Panc1 (cell line): ENCODE measurements at regions not wholly inside any gene's neighbourhood (a gene's known extent, or its start where the extent isn't known, plus 50 kb on each side); places are given as distances from the start of the nearest gene placed in this dataset.

Experiments
- ATAC-seq: fragments of 200-7000 bp; cut with Tn5 transposase; 2 replicates; pipeline ENCODE4 v1.9.1; 2020; ENCODE audit warnings: mild to moderate bottlenecking, moderate library complexity
- BruUV-seq: library from RNA; stranded (reverse); fragments of 400-500 nt; replicated peaks from 2 replicates; lab custom pipeline; 2021; lab: Mats Ljungman, UMichigan
- CTCF ChIA-PET: fragments of 300-600 bp; sonication (Branson Sonifier 250); formaldehyde crosslinking; loops from one replicate; lab custom pipeline; 2022; ENCODE audit warnings: antibody characterized with exemption; lab: Charles Lee
- POLR2A ChIA-PET: fragments of 300-600 bp; sonication (Branson Sonifier 250); formaldehyde crosslinking; loops from one replicate; lab custom pipeline; 2022; ENCODE audit warnings: antibody characterized with exemption; lab: Charles Lee
- DNase-seq: peaks from one replicate; pipeline ENCODE4 v3.0.0-alpha.2; 2010; ENCODE audit warnings: low read depth, low spot score
- H3K27ac ChIP-seq: 2 replicates; pipeline ENCODE4 v1.5.1; 2011; ENCODE audit warnings: mild to moderate bottlenecking, low read length, inconsistent platforms
- H3K27me3 ChIP-seq: fragments of 200-500 bp; sonication (Bioruptor generic); 2 replicates; pipeline ENCODE4 v1.6.0; 2014; ENCODE audit warnings: low read length, inconsistent platforms; ENCODE audit not compliant: control insufficient read depth, insufficient read depth
- H3K36me3 ChIP-seq: fragments of 200-500 bp; sonication (Bioruptor generic); 2 replicates; pipeline ENCODE4 v1.5.1; 2014; ENCODE audit warnings: inconsistent platforms, mild to moderate bottlenecking, low read length, moderate library complexity; ENCODE audit not compliant: control insufficient read depth, insufficient read depth
- H3K4me1 ChIP-seq: 2 replicates; pipeline ENCODE4 v1.5.1; 2011; ENCODE audit warnings: inconsistent platforms, mild to moderate bottlenecking, low read length, moderate library complexity; ENCODE audit not compliant: control insufficient read depth, insufficient read depth
- H3K4me3 ChIP-seq, 2 experiments: 2 replicates each; pipeline ENCODE4 v1.5.1; 2011 to 2012; ENCODE audit warnings: low read depth in 2 of 2, low read length in 2 of 2, mild to moderate bottlenecking in 2 of 2, inconsistent platforms in 1 of 2, moderate library complexity in 1 of 2
- H3K9me3 ChIP-seq: fragments of 200-500 bp; sonication (Bioruptor generic); 2 replicates; pipeline ENCODE4 v1.5.1; 2014; ENCODE audit warnings: low read depth, mild to moderate bottlenecking, inconsistent platforms, low read length, moderate library complexity; ENCODE audit not compliant: control insufficient read depth, insufficient read depth
- POLR2AphosphoS5 ChIP-seq: IDR thresholded peaks from 2 replicates; pipeline ENCODE4 v1.6.1; 2012; ENCODE audit warnings: mild to moderate bottlenecking, low read depth, low read length, moderate library complexity
- SIN3A ChIP-seq: IDR thresholded peaks from 2 replicates; pipeline ENCODE4 v1.6.1; 2012; ENCODE audit warnings: low read depth, mild to moderate bottlenecking, low read length, moderate library complexity, borderline replicate concordance; ENCODE audit not compliant: insufficient read depth
- TCF7L2 ChIP-seq: IDR thresholded peaks from 2 replicates; pipeline ENCODE4 v1.6.1; 2011; ENCODE audit warnings: mild to moderate bottlenecking, low read depth, low read length, inconsistent platforms
- in situ Hi-C: cut with HindIII; loops from 2 replicates; pipeline ENCODE4 v1.10.0; 2016; ENCODE audit warnings: low sequenced_read_pairs, low pct_unique_long_range_greater_than_20kb
- intact Hi-C: fragments of 100-400 bp; cut with micrococcal nuclease; formaldehyde crosslinking; loops from one replicate; pipeline ENCODE4 v1.10.0; 2022; ENCODE audit not compliant: unreplicated experiment
- TF ChIP-seq, protein P1 (sequence below), 2 experiments: IDR thresholded peaks; 2 replicates each; pipeline ENCODE4 v1.6.1; 2011 to 2012; ENCODE audit warnings: low read depth in 2 of 2, control low read depth in 1 of 2, low read length in 1 of 2, mild to moderate bottlenecking in 1 of 2, moderate library complexity in 1 of 2; ENCODE audit not compliant: insufficient read depth in 1 of 2
- TF ChIP-seq, protein P2 (sequence below): fragments of 450-650 bp; IDR thresholded peaks from 2 replicates; pipeline ENCODE4 v1.5.1; 2017; ENCODE audit warnings: mild to moderate bottlenecking

DNA sequence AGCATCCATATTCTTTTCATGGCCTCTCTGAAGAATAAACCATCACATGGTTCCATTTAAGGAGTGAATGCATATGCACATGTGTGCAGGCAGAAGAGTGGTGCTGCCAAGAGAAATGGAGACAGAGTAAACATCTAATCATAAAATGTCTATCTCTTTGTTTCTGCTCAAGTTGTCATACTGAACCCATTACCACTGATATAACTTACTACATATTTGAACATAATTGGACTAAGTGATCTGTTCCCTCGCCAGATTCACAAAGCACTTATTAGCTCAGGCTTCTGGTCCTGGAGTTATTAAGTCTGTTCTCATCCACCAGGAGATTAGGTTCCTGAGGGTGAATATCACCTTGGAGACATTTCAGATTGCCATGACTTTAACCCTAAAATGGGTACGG, 72.3 kb upstream of the XYLT1 start:
- ChIA-PET CTCF (no interaction called here), POLR2A (no interaction called here)
- no peaks in the 10 kb centered on the region for H3K36me3 ChIP-seq
- in situ Hi-C loops, result no loop called here
- no peak for DNase-seq
- H3K27me3 ChIP-seq, result no peaks in the 10 kb centered on the region
- H3K4me3 ChIP-seq, result no peak overlapping the region
- H3K27ac ChIP-seq, result no peak overlapping the region
- ATAC-seq, result no peak
- no TSS peak for BruUV-seq
- intact Hi-C loops, result no loop called here
- TF ChIP-seq, protein P1, sequence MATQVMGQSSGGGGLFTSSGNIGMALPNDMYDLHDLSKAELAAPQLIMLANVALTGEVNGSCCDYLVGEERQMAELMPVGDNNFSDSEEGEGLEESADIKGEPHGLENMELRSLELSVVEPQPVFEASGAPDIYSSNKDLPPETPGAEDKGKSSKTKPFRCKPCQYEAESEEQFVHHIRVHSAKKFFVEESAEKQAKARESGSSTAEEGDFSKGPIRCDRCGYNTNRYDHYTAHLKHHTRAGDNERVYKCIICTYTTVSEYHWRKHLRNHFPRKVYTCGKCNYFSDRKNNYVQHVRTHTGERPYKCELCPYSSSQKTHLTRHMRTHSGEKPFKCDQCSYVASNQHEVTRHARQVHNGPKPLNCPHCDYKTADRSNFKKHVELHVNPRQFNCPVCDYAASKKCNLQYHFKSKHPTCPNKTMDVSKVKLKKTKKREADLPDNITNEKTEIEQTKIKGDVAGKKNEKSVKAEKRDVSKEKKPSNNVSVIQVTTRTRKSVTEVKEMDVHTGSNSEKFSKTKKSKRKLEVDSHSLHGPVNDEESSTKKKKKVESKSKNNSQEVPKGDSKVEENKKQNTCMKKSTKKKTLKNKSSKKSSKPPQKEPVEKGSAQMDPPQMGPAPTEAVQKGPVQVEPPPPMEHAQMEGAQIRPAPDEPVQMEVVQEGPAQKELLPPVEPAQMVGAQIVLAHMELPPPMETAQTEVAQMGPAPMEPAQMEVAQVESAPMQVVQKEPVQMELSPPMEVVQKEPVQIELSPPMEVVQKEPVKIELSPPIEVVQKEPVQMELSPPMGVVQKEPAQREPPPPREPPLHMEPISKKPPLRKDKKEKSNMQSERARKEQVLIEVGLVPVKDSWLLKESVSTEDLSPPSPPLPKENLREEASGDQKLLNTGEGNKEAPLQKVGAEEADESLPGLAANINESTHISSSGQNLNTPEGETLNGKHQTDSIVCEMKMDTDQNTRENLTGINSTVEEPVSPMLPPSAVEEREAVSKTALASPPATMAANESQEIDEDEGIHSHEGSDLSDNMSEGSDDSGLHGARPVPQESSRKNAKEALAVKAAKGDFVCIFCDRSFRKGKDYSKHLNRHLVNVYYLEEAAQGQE (IDR thresholded peaks at IDR 0.05; ENCODE audit: insufficient read depth in 1 of 2, low read depth in 2 of 2, low read length in 1 of 2), result no peak
- no peak for TF ChIP-seq TCF7L2
- no peak for TF ChIP-seq POLR2AphosphoS5
- TF ChIP-seq, protein P2, sequence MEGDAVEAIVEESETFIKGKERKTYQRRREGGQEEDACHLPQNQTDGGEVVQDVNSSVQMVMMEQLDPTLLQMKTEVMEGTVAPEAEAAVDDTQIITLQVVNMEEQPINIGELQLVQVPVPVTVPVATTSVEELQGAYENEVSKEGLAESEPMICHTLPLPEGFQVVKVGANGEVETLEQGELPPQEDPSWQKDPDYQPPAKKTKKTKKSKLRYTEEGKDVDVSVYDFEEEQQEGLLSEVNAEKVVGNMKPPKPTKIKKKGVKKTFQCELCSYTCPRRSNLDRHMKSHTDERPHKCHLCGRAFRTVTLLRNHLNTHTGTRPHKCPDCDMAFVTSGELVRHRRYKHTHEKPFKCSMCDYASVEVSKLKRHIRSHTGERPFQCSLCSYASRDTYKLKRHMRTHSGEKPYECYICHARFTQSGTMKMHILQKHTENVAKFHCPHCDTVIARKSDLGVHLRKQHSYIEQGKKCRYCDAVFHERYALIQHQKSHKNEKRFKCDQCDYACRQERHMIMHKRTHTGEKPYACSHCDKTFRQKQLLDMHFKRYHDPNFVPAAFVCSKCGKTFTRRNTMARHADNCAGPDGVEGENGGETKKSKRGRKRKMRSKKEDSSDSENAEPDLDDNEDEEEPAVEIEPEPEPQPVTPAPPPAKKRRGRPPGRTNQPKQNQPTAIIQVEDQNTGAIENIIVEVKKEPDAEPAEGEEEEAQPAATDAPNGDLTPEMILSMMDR, result no peak
- TF ChIP-seq SIN3A, result no peak
- no peaks in the 10 kb centered on the region for H3K4me1 ChIP-seq
- H3K9me3 ChIP-seq, result no peaks in the 10 kb centered on the region

DNA sequence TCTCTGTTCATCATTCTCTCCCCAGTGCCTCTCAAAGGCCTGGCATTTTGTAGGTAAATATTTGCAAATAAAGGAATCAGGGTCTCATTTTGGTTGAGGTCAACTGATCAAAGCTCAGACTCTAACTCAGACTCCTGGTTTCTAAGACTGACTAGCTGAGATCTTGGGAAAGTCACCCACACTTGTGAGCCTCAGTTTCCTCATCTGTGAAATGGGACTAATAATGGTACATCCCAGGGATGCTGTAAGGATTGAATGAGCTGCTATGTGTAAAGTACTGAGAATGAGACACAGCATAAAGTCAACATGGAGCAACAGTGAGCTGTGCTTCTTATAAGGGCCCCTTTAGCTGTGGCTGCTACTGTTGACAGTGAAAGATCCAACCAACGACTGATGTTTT, 70.6 kb upstream of the XYLT1 start:
- intact Hi-C loops, result no loop called here
- Histone ChIP-seq H3K36me3 (no peaks in the 10 kb centered on the region), H3K4me1 (no peaks in the 10 kb centered on the region), H3K27ac (no peak overlapping the region), H3K9me3 (no peaks in the 10 kb centered on the region), H3K27me3 (no peaks in the 10 kb centered on the region), H3K4me3 (no peak overlapping the region)
- in situ Hi-C loops, result no loop called here
- ChIA-PET POLR2A (no interaction called here), CTCF (no interaction called here)
- DNase-seq (no peak), ATAC-seq (no peak)
- TF ChIP-seq POLR2AphosphoS5 (no peak), TCF7L2 (no peak), SIN3A (no peak)
- TF ChIP-seq, protein P2, result no peak
- TF ChIP-seq, protein P1 (IDR thresholded peaks at IDR 0.05; ENCODE audit: insufficient read depth in 1 of 2, low read depth in 2 of 2, low read length in 1 of 2), result no peak
- no TSS peak for BruUV-seq
